ENCODE measurements at regions not wholly inside any gene's neighbourhood (a gene's known extent, or its start where the extent isn't known, plus 50 kb on each side); places are given as distances from the start of the nearest gene placed in this dataset.
"Not testable (repeated sequence)": the region's sequence is repeated elsewhere in the genome, so short reads cannot be mapped to it uniquely, and the experiment has no call there.

DNA sequence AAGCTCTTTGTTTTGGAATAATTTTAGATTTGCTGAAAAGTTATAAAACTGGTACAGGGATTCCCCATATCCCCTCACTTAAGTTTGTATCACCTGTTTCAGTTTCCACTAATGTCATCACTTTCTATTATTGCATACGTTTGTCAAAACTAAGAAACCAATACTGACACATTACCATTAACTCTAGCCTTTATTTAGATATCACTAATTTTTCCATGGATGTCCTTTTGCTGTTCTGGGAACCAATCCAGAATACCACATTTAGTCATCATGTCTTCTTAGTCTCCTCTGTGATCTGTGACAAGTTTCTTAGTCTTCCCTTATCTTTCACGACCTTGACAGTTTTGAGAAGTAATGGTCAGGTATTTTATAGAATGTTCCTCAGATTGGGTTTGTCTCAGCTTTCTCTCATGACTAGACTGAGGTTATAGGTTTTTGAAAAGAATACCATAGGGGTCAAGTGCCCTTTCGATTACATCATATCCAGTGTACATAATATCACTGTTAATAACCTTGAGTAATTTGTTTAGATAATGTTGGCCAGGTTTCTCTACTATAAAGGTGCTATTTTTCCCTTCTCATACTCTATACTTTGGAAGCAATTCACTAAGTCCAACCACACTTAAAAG lies 51.9 kb upstream of the NMUR2 start:
- DNase-seq = peak; percentile 20

DNA sequence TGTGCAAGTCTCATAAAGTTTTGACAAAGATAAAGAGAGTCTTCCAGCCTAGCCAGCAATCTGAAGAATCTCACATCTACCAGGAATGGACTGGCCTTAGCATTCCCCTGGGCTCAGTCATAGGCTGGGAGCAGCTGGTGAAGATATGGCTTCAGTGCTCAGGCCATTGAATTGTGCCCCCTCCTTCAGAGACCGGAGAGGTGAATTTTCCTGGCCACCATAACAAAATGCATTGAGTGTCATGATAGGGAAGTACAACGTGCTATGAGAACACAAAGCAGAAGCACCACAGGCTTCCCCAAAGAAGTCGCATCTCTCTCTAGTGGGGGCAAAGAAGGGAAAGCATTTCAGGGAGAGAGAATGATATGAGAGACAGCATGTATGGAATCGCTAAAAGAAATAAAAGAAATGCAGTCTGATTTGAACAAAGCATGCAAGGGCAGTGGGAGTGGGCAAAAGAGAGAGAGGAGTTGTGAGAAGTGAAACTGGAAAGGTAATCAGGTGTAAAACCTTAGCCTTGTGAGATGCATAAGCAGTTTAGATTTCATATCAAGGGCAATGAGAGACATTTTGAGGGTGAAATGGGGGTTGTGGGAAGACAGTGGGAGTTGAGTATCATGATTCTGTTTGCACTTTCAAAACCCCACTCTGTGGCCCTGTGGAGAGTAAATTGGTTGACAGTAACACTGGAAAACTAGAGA lies 57.1 kb upstream of the NMUR2 start:
- peak; percentile 63 for DNase-seq

DNA sequence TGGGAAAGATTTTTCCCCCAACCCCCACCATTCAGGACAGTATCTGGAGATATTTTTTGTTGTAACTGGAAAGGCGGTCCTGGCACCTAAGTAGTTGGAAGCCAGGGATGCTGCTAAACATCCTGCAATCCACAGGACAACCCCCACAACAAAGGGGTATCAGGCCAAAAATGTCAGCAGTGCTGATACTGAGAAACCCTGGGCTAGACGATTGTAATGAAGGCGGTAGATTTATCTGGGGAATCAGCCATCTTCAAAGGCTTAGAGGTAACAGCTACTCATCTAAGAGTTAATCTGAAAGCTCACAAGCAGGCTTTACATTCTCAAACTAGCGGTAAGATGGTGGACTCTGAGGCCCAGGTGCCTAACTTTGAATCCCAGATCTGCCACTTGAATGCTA lies 59.0 kb upstream of the NMUR2 start:
- DNase-seq = no peak

DNA sequence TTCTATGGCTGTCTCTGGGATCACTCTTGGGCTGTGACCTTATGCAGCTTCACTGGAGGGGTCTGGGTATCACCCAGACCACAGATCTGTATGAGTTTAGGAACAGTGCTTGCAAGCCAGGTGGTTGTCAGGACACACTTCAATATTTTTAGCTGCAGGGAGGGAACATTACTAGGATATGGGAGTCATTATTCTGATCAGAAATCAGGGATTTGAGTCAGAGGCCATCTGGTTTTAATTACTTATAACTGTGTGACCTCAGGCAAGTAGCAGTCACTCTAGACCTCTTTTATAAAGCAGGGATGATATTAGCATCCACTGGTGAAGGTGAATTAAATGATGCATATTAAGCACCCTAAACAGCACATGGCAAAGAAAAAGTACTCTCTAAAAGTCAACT lies 60.1 kb upstream of the NMUR2 start:
- DNase-seq = no peak

DNA sequence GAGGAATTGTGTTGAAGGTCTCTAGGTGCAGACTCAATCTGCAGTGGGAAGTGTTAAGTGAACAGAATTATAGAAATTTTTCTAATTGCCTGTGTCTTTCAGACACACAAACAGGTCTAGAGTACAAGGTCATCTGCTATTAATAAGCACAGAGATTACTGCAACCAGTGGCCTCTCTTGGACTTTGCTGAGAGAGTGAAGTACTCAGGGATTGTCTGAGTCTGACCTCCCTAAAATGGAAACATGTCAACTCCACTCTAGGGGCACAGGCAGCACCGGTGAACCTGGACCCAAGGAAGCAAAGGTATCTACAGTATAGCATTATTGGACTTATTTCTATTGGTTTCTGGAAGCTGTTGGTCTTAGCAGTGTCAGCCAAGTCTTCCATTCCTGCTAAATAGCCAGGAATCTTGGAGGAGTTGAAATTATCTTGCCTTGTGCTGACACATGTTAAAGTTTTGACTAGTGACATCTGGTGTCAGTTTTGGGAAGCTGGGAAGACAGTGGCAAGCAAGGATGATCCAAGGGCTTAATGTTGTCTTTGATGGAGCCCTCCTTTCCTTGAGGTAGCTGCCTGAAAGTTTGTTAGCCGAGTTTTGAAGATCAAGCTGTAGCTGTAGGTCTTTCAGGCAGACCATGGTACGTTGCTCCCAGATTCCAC lies 61.1 kb upstream of the NMUR2 start:
- no peak for DNase-seq

DNA sequence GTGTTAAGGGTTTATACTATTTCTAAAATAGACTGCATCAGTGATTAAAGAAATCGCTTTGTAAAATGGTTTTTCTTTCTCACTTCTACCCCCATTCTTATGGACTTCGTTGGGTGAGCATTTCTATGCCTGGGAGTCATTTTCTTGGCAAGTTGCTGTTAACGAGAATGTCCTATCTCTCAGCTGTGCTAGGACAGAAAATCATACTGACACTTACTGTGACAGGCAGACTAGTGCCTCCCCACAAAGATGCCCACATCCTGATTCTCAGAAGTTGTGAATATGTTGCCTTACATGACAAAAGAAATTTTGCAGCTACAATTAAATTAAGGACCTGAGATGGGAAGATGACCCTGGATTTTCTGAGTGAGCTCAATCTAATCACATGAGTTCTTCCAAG lies 65.1 kb upstream of the NMUR2 start:
- no peak for DNase-seq

DNA sequence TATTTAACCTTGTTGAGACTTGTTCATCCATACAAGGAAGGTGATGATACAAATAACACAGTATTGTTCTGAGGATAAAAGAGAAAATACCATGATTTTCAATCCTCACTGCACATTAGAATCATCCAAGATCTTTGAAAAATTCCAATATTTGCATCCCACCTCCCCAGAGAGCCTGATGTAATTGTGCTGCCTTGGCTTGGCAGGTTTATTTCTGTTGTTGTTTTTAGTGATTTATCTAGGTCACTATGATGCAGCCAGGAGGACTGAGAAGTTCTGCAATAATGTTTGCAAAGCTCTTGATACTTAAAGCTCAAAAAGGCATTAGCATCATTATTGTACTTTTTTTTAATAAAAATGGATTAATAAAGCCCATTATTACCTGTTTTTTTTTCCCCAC lies 67.0 kb upstream of the NMUR2 start:
- no peak for DNase-seq

DNA sequence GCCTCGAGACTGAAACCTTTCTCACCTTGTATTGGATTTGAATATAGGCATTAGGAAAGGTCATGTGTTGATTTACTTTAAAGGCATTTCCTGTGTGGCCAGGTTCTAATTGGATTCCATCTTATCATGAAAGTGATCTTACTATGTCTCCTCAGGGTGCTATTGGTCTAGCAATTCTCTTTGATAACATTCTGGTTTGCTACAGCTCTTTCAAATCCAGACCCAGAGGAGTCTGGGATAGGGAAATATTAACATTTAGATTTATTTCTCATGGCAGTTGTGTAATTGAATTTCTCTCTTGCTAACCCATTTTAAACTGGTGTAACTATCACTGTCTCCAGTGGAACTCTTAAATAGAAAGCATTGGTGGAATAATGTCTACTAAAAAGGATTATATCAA lies 69.9 kb upstream of the NMUR2 start:
- DNase-seq = no peak

DNA sequence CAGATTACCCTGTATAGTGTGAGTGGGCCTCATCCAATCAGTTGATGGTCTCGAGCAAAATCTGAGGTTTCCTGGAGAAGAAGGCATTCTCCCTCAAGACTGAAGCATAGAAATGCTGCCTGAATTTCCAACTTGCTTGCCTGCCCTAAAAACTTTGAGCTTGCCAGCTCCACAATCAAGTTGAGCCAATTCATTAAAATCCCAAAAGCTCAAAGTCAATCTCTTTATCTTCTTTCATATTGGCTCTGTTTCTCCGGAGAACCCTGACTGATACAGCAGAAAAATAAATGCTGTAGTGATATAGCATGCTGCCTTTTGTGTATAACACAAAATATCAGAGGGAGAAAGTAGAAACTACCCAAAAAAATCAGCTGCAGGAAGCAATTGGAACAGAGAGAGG lies 72.5 kb upstream of the NMUR2 start:
- DNase-seq = no peak

DNA sequence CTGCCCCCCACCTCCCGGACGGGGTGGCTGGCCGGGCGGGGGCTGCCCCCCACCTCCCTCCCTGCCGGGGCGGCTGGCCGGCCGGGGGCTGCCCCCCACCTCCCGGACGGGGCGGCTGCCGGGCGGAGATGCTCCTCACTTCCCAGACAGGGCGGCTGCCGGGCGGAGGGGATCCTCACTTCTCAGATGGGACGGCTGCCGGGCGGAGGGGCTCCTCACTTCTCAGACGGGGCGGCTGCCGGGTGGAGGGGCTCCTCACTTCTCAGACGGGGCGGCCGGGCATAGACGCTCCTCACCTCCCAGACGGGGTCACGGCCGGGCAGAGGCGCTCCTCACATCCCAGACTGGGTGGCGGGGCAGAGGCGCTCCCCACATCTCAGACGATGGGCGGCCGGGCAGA lies 74.8 kb upstream of the NMUR2 start:
- DNase-seq = not testable (repeated sequence)

DNA sequence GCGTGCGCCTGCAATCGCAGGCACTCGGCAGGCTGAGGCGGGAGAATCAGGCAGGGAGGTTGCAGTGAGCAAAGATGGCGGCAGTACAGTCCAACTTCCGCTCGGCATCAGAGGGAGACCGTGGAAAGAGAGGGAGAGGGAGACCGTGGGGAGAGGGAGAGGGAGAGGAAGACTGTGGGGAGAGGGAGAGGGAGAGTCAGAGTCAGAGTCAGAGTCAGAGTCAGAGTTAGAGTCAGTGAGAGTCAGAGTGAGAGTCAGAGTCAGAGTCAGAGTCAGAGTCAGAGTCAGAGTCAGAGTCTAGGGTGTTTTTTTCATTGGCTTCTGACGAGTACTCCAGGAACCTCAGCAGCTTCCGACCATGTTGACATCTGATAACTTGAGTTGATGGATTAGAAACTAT lies 75.6 kb upstream of the NMUR2 start:
- DNase-seq = not testable (repeated sequence)

DNA sequence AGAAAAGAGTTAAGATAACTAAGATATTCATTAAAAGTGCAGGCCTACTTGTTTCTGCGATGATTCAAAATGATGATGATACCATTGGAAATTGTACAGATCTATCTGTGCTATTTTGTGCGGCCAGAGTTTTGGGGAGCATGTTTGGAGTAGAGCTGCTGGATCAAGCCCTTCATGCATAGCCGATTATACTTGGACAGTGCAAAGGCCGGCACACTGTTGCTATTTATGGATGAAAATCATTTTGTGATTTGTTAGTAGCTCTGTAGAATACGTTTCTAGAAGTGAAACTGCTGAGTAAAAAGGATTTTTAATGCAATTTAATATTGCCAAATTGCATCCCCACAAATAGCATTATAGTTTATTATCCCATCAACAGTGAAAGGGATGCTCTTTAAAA lies 82.1 kb upstream of the NMUR2 start:
- DNase-seq = no peak

DNA sequence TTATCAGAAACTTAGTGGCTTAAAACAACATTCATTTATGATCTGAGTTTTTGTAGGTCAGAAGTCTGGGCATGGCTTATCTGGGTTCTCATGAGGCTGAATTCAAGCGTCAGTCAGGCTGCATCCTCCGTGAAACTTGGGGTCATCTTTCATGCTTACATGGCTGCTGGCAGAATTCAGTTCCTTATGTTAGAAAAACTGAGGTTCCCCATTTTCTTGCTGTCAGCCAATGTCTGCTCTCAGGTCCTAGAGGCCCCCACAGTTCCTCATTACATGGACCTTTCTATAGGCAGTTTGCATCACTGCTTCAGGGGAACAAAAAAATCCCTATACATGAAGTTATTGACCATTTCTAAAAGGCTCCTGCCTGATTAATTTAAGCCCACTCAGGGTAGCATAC lies 83.8 kb upstream of the NMUR2 start:
- DNase-seq = no peak

DNA sequence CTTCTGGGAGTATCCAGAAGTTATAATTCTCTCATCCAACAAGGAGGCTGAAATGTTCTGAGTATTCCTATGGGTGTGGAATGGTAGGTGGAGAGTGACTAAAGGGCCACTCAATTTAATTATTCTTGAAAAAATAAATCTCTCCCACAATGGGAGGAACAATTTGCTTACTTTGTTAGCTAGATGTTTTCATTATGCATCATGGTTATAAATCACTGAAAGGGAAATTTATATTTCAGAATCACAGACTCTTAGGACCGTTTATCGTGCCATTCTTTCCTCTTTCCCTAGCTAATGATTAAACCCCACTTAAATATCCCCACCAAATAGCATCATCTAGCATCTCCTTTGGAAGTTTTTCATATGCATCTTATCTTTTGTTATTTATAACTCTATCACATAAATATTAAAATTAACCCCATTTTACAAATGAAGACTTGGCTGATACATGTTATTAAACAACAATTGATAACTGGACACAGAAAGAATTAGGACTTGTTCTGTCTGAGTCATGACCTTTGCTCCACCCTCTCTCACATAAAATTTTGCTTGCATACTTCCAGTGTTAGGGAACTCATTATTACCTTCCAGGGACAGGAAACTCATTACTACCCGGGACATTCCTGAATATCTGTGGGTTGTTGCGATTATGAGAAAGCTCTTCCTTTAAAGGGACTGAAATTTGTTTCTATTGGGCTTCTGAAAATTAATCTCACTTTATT lies 94.9 kb upstream of the NMUR2 start:
- no peak for DNase-seq

DNA sequence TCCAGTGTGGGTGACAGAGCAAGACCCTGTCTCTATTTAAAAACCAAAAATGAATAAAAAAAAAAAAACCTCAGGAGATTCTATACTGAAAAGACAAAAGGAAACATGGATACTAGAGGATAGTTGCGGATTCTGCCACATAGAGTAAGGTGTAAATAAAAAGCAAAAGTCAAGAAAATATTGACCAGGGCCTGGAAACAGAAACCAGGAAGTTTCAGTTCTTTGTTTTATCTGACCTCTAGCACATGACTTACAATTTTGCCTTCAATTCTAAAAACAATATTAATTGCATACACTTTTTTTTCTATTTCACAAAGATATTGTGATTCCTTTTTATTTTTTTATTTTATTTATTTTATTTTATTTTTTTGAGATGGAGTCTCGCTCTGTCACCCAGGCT lies 96.2 kb upstream of the NMUR2 start:
- DNase-seq = no peak

DNA sequence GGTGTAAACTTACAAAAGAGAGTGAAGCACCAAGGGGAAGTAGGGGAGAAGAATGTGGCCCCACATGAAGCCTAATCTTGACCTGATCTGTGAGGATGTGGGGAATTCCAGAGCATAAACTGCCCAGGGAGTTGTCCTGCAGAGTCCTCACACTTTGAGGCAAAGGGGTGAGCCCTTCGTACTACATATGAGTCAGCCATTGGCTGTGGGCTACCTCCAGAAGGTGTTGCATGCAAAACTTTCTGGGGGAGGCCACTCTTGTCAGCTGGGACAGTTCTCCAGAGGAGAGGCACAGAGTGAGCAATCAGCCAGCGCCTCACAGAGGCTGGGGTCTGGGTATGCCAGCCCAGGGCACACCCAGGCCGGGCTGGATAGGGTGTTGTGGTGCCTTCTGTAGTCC lies 98.1 kb upstream of the NMUR2 start:
- DNase-seq = no peak

DNA sequence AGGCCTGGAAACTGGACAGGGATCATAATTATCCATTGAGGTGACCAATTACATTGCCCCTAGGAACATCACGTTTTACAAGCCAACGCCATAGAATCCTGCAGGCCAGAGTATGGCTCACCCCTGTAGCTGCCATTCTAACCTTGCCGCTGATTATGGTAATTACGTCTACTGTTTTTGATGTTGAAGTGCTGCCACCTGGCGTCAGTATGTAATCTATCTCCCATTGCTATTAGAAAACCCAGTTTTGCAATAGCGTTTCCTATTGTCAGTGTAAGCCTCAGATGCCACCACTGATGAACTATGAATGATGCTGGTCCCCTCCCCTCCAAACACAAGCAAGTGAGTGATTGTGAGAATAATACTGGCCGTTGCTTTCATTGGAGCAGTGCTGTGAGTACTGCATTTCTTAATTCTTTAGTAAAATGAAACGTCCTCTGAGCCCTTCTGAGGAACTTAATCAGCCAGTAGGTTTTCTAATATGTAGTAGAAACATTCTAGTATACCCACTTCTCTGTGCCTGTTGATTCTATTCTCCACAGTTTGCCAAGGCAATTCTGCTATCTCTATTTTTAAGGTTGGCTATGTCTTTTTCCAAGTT lies 100.5 kb upstream of the NMUR2 start:
- DNase-seq = peak; percentile 65

DNA sequence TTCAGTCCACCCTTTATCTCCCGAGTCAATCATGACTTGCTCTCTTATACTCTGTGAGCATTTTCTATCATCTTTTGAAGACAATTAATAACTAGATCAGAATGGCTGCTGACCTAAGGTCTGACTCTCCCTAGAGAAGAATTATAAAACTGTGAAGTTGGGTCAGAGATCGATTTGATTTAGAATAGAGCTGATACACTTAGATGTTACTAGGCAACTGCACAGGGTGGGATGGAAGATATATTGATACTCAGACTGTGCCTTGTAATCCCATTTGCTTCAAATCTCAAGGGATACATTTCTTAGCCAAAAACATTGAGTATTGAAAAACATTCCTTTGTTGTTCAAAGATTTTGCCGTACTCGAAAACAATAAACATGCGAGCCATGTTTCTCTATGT lies 106.0 kb upstream of the NMUR2 start:
- DNase-seq = no peak

DNA sequence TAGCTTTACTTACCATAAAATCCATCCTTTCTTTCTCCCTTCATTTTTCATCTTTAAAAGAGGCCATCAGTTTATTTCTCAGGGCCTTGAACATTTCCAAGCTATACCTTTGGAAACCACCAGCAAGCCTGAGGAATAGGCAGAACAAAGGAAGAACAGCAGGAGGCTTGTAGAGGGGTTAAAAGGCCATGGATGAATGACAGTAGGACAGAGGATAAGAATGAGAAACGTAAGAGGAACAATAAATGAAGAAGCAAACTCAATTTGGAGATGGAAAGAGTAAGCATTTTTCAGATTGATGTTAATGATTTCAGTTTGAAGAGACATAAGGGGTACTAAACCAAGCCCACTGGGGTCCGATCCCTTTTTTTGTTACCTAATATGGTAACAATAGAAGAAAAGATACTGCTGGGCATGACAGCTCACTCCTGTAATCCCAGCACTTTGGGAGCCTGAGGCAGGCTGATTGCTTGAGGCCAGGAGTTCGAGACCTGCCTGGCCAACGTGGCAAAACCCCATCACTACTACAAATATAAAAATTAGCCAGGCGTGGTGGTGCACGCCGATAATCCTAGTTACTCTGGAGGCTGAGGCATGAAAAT lies 106.6 kb upstream of the NMUR2 start:
- no peak for DNase-seq

DNA sequence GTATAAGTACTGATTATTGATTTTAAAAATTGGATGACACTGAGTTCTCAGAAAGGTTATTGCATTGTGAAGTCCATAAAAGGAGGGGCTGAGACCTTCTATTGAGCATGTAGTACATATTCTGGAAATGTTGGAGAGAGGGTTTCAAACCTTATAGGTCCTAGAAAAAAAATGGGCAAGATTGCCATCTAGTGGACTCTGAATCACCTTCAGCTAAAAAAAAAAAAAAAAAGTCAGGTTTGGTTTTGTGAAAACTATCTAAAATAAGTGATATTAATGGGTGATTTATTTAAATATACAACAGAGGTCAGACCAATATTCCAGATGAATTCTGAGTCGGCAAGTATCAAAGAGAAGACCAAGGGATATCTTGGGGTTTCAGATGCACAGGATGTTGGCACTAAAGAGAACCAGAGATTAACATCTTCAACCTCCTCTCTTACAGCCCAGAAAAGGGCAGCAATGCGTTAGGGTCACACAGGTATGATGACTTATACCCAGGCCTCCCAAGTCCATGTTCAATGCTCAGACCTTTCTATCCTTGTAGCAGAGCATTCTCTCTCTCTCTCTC lies 109.8 kb upstream of the NMUR2 start:
- DNase-seq = peak; percentile 32

DNA sequence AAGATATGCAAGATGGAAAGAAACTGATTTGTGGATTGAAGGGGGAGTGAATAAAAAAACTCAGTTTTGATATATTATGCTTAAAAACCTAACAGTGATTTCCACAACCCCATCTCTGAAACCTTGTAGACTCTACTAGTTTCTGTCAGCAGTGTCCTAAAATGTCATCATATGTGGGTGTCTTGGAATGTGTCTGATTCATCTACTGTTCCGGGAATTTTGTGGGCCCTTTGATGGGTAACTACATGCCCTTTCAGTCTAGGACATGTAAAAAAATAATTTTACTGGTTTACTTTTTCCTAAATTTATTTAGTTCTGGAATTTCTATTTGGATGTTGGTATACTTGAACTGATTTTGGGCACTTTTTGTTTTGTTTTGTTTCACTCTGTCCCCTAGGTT lies 118.9 kb upstream of the NMUR2 start:
- no peak for DNase-seq

DNA sequence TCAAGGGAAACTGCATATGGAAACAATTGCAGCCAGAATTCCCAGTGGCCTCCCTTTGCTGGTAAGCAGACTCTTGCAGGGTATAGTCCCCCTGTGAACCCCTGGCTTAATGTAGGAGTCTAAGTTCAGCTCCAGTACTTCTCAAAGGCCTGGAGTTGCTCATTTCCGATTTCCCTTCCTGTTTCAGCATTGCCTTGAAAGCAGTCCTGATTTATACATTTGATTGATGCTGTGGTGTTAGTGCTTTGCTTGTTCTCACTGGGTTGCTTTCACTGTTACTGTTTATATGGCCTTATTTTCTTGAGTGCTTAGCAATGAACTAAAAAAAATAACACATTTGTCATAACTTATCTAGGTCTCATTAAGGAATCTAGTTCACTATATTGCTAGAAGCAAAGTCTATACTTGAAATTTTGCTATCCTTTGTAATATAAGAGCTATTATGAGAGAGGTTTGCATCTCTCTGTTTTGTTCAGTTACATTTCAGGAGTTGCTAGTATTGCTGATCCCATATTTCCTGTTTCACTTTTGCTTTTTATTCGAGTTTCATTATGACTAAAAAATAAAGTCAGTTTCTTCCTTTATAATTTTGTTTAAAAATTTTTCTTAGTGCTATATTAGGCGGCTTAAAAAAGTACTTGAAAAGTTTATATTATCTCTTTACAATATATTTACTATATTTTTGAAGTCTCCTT lies 122.4 kb upstream of the NMUR2 start:
- DNase-seq = no peak
